Left renal cortex interstitium (tissue), 4 donors: ENCODE measurements at regions not wholly inside any gene's neighbourhood (a gene's known extent, or its start where the extent isn't known, plus 50 kb on each side); places are given as distances from the start of the nearest gene placed in this dataset.
"Not testable (repeated sequence)": the region's sequence is repeated elsewhere in the genome, so short reads cannot be mapped to it uniquely, and the experiment has no call there.

ENCODE experiments used
- DNase-seq, 4 donors: peaks; one replicate each; pipeline ENCODE4 v3.0.0-alpha.2; 2013; ENCODE audit warnings: low read depth in 4 of 4, low spot score in 2 of 4, missing footprints in 1 of 4

DNA sequence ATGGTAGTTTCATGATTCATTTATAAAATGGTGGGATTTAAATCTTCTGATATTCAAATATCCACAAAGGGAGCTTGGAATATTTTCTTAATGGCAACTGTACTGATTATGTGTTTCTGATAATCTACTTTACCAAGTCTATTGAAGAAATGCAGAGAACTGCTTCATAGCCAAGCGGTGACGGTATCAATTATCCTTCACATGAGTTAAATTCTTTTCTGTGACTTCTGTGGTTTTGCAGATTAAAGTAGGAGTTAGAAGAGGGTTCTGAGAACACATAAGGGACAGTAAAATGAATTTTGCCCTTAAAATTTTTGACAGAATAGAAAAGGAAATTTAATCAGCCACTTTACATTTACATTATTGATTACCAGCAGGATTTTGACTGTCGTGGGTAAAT is 563.2 kb downstream of the GBE1 start:
- no peak for DNase-seq

DNA sequence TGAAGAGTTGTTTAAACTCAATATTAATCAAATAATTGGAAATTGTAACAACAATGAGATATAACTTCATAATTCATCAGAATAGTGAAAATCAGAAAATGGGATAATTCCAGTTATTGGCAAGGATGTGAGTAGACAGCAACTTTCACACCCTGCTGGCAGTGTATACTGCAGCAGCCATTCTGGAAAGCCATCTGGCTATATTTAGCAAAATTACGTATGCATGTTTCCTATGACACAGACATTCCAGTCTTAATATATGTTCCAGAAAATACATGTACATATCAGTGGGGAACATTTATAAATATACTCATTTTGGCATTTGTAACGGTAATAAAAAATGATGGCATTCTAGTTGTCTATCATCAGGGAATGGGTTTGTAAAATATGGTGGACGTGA is 564.1 kb downstream of the GBE1 start:
- DNase-seq, result no peak

DNA sequence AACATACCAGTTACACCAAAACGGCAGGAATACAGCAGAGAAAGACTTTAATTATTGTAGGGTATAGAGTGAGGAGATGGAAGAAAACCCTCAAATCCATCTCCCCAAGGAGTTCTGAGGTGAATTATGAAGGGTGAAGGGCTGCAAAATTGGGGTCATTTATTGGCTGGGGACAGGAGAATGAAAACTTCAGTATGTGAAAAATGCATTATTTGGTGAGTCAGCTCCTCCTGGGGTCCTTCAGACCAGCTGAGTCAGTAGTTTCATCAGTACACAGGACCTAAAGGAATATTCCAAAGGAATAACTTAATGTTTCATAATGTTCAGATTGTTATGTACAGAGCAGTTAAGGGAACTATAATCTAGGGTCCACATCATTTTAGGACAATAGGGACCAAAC is 566.0 kb downstream of the GBE1 start:
- no peak for DNase-seq

DNA sequence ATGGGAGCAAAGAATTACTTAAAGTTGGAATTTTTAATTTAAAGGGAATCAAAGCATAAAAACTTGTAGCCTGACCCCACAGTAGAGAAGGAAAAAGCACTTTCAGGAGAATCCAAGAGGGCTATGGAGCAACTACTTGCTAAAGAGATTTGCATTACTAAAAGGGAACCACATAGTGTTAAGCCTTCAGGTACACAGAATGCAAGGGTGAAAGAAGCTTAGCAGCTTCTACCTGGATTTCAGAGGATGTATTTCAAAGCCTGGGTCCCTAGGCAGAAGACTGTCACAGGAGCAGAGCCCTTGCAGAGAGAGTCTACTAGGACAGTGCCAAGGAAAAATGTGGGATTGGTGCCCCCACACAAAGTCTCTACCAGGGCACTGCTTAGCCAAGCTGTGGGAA is 575.0 kb downstream of the GBE1 start:
- DNase-seq, result no peak

DNA sequence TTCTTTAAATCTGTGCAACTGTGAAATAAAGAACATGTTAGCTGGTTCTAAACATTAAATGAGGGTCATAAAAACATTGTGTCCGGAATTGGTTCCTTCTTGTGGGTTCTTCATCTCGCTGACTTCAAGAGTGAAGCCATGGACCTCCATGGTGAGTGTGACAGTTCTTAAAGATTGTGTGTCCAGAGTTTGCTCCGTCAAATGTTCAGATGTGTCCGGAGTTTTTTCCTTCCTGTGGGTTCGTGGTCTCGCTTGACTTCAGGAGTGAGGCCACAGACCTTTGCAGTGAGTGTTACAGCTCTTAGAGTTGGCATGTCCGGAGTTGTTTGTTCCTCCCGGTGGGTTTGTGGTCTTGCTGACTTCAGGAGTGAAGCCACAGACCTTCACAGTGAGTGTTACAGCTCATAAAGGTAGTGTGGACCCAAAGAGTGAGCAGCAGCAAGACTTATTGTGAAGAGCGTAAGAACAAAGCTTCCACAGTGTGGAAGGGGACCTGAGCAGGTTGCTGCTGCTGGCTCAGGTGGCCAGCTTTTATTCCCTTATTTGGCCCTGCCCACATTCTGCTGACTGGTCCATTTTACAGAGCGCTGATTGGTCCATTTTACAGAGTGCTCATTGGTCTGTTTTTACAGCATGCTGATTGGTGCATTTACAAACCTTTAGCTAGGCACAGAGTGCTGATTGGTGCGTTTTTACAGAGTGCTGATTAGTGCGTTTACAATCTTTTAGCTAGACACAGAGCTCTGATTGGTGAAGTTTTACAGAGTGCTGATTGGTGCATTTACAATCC is 579.2 kb downstream of the GBE1 start:
- not testable (repeated sequence) for DNase-seq

DNA sequence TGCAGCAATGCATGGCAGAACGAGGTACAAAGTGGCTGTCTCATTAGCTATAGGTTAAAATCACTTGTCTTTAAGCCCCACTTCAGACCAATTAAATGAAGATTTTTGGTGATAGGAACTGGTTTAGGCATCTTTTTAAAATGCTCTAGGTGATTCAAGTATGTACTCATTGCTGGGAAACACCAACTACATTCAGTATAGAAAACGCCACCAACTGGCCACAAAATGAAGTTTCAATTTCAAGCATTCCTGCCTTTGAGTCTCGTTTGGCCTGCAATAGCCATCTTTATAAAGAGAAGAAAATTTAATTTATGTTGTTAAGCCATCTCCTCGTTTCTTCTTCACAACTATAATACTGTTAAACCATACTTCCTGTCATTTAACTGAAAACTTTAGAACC is 587.9 kb downstream of the GBE1 start:
- no peak for DNase-seq

DNA sequence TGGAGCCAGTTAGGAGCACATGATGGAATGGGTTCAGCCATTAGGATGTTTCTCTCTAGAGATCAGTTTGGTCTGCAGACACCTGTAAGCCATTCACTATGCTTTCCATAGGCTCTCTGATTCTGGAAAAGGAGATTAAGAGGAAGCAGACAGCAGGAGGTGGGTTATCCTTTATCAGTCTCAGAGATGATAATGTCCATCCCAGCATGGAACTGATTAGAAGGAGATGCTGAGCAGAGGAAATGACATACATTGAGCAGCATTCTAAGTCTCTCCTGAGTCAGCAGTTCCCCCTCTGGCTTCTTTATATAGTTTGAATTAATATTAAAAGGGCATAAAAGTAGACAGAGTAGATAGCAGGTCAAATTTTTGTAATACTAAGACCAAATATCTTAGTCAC is 591.1 kb downstream of the GBE1 start:
- no peak for DNase-seq

DNA sequence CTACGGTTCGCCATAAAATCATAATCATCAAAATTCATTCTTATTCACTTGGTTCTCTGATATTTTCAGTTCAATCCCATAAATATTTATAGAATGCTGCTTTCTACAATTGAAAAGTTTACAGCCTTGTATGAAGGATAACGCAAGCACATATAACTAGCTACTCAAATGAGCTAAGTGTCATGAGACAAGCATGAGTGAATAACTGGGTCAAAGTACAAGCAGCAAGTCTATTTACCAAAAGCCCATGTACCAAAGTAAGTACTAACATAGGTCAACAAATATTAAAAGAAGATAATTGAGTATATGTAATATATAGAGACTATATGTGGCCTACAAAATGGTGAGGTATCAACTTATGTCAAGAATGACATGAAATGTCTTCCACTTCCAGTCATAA is 596.6 kb downstream of the GBE1 start:
- DNase-seq, result no peak

DNA sequence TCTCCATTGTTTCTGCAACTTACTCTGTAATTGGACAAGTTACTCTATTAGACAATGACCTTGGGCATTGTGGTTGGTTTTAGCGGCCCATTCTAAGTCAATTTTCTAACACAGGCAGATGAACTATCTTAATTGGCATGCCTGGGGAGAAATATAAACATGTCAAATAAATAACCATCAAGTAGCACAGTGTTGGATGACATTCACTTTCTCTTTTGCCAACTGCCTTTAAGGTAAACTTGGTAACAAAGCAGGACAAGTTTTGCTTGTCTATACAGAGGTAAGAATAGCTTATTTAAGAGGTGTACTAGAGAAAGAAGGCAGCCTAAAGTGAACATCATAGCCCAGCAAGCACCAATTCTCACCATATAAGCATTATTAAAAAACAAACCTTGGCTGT is 599.6 kb downstream of the GBE1 start:
- DNase-seq, result no peak

DNA sequence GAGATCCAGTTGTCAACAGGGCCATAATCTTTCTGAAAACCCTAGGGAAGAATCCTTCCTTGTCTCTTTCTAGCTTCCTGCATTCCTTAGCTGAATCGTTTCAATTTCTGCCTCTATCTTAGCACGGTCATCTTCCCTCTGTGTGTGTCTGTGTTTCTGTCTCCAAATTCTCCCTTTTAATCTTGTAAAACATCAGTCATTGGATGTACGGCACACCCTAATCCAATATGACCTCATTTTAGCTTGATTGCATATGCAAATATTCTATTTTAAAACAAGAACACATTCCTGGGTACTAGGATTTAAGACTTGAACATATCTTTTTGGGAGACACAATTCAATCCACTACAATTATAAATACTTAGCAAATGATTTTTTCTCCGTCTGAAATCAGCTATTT is 600.3 kb downstream of the GBE1 start:
- DNase-seq, result no peak

DNA sequence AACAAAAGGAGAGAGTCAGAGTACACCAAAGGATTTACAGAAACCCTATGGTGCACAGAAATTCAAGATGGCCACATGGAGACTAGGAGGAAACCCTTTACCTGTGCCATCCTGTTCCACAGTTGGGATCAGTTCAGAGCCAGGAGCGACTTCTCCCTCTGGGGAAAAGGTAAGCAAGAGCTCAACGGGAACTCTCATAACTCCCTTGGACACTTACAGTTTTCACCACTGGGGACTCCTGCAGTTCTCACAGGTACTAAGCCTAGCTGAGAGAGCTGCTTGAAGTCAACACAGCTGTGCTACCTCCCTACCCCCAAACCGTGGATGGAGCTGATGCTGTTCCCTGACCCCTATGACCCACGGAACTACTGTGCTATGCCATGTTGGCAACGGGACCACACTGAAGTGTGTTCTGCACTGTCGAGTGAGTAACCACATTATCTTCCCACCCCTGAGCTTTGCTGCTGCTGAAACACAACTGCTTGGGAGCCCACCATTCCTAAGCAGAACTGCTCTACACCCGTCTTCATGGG is 606.8 kb downstream of the GBE1 start:
- no peak for DNase-seq

DNA sequence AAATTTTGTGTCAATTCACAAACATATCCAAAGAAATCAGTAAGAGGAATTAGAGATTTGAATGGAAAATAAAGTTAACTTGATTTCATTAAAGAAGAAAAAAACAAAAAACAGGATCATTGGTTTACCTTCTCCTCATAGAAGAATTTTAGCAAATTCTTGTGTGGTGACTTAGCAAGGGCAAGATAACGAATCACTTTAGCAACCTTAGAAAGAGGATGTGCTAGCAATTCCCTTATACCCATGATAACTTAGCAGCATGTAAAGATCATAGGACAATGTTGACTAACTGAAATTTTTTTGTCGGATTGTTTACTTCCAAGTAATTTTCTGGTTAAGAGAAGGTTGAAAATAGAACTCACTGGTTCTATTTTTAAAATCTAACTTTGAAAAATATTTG is 609.3 kb downstream of the GBE1 start:
- no peak for DNase-seq

DNA sequence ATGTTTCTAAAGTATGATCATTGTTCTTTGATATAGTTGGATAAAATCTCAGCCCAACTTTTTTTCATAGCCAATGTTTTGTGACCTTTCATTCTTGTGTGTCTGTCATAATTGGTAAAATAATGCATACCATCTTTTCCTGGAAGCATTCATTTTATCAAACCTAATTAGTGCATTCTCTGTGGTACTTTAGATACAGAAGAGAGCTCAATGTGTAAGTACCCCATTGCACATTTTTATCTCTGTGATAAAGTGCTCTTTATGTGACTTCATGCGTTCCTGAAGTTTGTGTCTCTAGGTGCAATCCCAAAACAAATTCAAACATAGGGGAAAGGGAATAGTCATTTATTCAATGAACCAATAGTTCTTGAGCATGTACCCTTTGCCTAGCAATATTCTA is 628.5 kb downstream of the GBE1 start:
- no peak for DNase-seq

DNA sequence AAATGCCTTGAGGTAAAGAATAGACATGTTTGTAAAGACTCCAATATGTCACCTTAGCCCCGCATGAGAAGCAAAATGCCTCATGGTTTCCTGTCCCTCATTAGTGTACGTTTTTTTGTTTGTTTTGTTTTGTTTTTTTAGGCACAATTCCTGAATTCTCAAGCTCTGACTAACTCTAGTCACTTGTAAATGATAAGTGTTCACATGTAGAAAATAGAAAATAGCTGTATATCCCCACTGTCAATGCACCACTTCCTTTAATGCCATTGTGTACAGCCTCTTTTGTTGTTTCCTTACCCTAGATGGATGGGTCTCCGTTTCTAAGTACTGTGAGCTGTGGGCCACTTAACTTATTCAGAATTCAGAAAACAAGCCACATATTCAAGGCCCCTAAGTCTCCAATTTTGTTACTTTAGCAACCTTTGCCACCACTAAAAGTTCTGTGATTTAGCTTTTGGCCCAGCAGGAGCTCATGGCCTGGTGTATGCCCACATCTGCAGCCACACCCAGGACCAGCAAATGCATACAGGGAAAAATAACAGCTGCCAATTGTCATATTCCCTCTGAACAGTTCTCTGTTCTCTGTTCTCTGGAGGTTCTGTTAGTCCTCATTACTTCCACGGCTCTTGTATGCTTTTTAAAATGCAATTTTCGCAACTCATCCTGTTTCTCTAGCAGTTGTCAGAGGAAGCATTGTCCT is 655.5 kb downstream of the GBE1 start:
- DNase-seq, result no peak

DNA sequence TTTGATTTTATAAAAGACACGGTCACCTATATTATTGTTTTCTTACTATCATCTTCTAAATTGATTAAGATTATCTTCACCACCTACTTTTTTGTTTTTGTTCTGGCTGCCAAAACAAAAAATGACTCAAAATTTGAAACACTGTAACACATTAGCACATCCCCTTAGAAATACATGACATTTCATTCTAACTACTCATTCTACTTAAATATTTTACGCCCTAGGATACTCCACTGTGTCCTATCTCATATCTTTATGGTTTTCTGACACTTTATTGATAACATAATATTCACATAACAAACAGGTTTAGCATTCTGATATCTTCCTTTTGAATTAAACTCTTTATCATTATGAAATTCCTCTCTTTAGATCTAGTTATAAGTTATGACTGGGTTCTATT is 656.2 kb downstream of the GBE1 start:
- no peak for DNase-seq

DNA sequence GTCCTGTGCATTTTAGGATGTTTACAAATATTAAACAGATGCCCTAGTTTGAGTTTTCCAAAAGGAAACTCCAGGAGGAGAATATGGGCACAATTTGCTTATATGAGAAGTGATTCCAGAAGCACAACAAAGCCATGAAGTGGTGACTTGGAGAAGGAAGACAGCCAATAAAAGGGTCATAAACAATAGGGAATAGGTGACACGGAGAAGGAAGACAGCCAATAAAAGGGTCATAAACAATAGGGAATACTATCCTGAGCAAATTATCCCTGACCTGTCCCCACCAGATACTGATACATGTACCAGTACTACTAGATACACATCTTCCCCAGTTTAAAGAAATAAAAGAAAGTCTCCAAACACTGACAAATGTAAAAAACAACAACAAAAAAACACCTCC is 663.6 kb downstream of the GBE1 start:
- no peak for DNase-seq

DNA sequence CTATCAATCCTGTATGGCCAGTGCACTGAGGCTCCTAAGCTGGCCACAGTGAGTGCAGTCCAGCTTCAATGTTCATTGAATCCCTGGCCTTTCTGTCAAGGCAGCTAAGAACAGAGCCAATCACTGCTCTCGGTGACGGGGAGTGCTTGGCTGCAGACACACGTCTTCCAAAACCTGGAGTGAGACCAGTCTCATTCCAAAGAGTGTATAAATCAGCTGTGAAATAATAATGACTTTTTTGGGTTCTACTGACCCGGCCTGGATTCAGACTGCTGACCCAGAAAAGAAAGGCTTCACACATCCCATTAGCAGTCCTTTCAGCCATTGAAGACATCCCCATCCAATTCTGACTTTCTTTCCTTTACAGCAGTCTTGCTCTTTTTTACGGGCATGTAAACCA is 665.5 kb downstream of the GBE1 start:
- peak in 2 of 4 donors; percentile 5 to 13 for DNase-seq

DNA sequence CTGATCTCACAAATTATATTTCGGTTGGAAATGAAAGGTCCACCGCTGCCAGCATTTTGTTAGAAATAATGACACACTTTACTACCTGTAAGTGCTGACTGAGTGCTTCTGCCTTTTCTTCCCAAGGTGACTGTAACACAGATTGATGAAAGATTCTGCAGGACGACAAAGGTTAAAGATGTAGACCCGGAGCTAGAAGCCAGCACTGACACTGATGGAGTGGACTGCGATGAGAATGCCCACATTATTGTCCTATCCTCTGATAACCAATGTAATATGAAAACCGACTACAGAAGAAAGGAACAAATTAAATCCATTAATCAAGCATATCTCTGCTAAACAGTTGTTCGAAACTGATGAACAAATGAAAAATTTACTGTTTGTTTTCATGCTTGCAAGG is 666.5 kb downstream of the GBE1 start:
- no peak for DNase-seq

DNA sequence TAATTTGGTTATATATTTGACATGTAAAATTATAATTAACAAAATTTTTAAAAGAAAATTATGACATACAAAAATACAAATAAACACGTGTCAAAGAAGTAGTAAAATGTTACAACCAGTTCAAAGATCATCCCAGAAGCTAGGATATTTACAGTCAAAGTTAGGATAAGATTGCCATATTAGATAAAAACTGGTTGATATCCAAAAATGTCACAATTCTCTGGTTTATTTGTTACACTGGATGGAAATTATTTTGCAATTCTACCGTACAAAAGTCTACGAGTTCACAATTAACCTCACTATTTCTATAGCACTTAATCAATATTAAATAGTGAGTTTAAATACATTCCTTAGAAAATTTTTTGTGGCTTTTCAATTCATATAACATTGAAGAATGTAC is 673.8 kb downstream of the GBE1 start:
- DNase-seq, result no peak

DNA sequence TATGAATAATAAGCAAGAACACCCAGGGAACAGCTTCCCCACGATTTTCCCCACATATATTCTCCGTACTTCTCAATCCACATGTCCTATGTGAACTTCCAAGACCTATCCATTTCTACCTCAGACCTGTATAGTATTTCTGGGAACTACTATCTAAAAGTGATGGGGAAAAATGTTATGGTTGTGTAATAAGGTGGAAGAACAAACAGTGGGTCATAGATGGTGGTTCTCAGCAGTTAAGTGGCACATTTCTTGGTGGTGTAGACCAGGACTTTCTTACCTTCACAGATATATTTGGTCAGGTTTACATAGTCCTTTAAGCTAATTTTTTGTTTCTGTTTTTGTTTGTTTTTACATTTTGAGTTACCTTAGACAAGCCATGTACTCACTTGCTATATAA is 675.1 kb downstream of the GBE1 start:
- DNase-seq, result no peak

DNA sequence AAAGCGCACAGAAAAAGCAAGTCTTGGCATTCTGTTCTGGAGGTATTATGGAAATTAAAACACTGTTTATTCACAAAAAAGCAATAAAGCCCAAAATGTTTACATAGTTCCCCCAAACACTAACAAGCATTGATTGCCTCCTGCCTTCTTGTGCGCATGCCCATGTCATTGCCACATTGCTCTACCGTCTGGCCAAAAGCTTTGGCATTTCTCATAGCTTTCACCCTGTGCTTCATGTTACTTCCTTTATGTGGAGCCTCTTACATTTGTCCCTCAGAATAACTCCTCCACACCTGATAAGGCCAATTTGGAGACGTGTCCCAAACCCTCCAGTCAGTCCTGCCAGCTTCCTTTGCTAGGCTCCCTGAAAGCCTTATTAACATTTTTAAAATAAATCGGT is 680.8 kb downstream of the GBE1 start:
- DNase-seq, result no peak

DNA sequence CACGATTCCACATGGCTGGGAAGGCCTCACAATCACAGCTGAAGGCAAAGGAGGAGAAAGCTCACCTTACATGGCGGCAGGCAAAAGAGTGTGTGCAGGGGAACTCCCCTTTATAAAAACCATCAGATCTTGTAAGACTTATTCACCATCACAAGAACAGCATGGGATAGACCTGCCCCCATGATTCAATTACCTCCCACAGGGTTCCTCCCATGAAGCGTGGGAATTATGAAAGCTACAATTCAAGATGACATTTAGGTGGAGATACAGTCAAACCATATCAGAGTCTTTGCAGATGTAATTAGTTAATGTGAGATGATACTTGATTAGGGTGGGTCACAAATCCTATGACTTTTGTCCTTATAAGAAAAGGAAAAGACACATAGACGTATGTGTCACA is 688.9 kb downstream of the GBE1 start:
- DNase-seq, result no peak
